ENCODE measurements at regions not wholly inside any gene's neighbourhood (a gene's known extent, or its start where the extent isn't known, plus 50 kb on each side); places are given as distances from the start of the nearest gene placed in this dataset.

DNA sequence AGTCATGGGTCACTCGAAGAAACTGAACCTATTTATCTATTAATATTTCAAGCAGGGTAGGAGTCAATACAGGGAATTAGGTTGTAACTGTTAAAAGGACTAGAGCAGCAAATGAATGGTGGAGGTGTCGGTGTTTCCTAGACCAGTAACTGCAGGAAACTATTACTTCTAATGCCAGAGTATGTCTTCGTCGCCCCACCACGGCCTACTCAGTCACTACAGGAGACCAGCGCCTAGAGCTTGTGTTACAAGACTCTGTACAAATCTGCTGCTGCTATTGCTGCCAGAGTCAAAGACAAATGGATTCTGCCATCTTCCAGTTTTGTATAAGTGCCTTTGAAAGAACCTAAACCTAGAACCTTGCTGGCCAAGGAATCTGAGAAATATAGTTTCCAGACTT lies 343.9 kb downstream of the SOX4 start:
- TF ChIP-seq EZH2phosphoT487 (IDR thresholded peaks at IDR 0.05; ENCODE audit: borderline replicate concordance, low read depth): no peak
- no peak for TF ChIP-seq RCOR1 (IDR thresholded peaks at IDR 0.05; ENCODE audit: low read length)
- no peak for TF ChIP-seq CTCF (IDR thresholded peaks at IDR 0.05)
- no peak for TF ChIP-seq POLR2AphosphoS5 (IDR thresholded peaks at IDR 0.05; ENCODE audit: low read depth, low read length)
- TF ChIP-seq SIN3A (IDR thresholded peaks at IDR 0.05; ENCODE audit: borderline replicate concordance, low read depth, low read length): no peak
- no peak for TF ChIP-seq SMC3 (IDR thresholded peaks at IDR 0.05; ENCODE audit: low read depth, low read length)
- no peak for TF ChIP-seq TAF1 (IDR thresholded peaks at IDR 0.05; ENCODE audit: borderline replicate concordance, low read depth, low read length)
- TF ChIP-seq, protein P1, sequence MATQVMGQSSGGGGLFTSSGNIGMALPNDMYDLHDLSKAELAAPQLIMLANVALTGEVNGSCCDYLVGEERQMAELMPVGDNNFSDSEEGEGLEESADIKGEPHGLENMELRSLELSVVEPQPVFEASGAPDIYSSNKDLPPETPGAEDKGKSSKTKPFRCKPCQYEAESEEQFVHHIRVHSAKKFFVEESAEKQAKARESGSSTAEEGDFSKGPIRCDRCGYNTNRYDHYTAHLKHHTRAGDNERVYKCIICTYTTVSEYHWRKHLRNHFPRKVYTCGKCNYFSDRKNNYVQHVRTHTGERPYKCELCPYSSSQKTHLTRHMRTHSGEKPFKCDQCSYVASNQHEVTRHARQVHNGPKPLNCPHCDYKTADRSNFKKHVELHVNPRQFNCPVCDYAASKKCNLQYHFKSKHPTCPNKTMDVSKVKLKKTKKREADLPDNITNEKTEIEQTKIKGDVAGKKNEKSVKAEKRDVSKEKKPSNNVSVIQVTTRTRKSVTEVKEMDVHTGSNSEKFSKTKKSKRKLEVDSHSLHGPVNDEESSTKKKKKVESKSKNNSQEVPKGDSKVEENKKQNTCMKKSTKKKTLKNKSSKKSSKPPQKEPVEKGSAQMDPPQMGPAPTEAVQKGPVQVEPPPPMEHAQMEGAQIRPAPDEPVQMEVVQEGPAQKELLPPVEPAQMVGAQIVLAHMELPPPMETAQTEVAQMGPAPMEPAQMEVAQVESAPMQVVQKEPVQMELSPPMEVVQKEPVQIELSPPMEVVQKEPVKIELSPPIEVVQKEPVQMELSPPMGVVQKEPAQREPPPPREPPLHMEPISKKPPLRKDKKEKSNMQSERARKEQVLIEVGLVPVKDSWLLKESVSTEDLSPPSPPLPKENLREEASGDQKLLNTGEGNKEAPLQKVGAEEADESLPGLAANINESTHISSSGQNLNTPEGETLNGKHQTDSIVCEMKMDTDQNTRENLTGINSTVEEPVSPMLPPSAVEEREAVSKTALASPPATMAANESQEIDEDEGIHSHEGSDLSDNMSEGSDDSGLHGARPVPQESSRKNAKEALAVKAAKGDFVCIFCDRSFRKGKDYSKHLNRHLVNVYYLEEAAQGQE (IDR thresholded peaks at IDR 0.05; ENCODE audit: low read depth, low read length): no peak
- no peak for TF ChIP-seq EP300 (IDR thresholded peaks at IDR 0.05; ENCODE audit: borderline replicate concordance in 1 of 2, low read depth in 1 of 2, low read length in 1 of 2)
- no peak for TF ChIP-seq RAD21 (IDR thresholded peaks at IDR 0.05; ENCODE audit: low read length)
- no peak for TF ChIP-seq GATA2 (CRISPR knock-in tag; IDR thresholded peaks at IDR 0.05)
